ENCODE measurements at regions not wholly inside any gene's neighbourhood (a gene's known extent, or its start where the extent isn't known, plus 50 kb on each side); places are given as distances from the start of the nearest gene placed in this dataset.

- Histone ChIP-seq H3K4me1 (ENCODE audit: control insufficient read depth, insufficient read depth, low read length) (peaks cover 5% of the 10 kb centered on the region), H3K9ac (ENCODE audit: low read length) (no peak overlapping the region), H3K4me3 (ENCODE audit: low read length) (no peak overlapping the region), H3K27me3 (replicated peaks; ENCODE audit: control insufficient read depth, insufficient read depth, low read length) (peaks cover 22% of the 10 kb centered on the region), H3K9me3 (ENCODE audit: control insufficient read depth, low read length) (peaks cover 12% of the 10 kb centered on the region), H3K36me3 (ENCODE audit: control insufficient read depth, insufficient read depth, low read length, severe bottlenecking) (no peaks in the 10 kb centered on the region)
- no peak for DNase-seq (ENCODE audit: low read depth)
Measured at GRCh38 chr3:141814375-141814774, 51.2 kb downstream of the GRK7 start.

DNA sequence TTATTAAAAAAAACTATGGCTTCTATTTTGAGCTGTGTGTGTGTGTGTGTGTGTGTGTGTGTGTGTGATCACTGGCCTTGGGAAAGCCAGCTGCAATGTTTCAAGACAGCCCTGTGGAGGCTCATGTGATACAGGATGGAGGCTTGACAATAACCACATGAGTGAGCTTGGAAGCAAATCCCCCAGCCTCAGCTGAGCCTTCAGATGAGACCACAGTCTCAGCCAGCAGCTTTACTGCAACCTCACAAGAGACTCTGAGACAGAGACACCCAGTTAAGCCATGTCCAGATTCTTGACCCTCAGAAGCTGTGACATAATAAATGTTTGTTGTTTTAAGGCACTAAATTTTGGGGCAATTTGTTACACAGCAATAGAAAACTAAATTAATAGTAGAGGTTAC, 52.5 kb downstream of the GRK7 start:
- DNase-seq (ENCODE audit: low read depth) = no peak
- H3K4me3 ChIP-seq (ENCODE audit: low read length) = no peak overlapping the region
- H3K9ac ChIP-seq (ENCODE audit: low read length) = no peak overlapping the region
- H3K27me3 ChIP-seq (replicated peaks; ENCODE audit: control insufficient read depth, insufficient read depth, low read length) = peaks cover 26% of the 10 kb centered on the region
- peaks cover 12% of the 10 kb centered on the region for H3K9me3 ChIP-seq (ENCODE audit: control insufficient read depth, low read length)
- H3K36me3 ChIP-seq (ENCODE audit: control insufficient read depth, insufficient read depth, low read length, severe bottlenecking) = no peaks in the 10 kb centered on the region
- peaks cover 5% of the 10 kb centered on the region for H3K4me1 ChIP-seq (ENCODE audit: control insufficient read depth, insufficient read depth, low read length)

GRCh38 chr3:141816958-141817357, 53.8 kb downstream of the GRK7 start:
- DNase-seq (ENCODE audit: low read depth) = peak; percentile 57
- Histone ChIP-seq H3K9ac (ENCODE audit: low read length) (no peak overlapping the region), H3K9me3 (ENCODE audit: control insufficient read depth, low read length) (peaks cover 12% of the 10 kb centered on the region), H3K27me3 (replicated peaks; ENCODE audit: control insufficient read depth, insufficient read depth, low read length) (peaks cover 26% of the 10 kb centered on the region), H3K36me3 (ENCODE audit: control insufficient read depth, insufficient read depth, low read length, severe bottlenecking) (no peaks in the 10 kb centered on the region), H3K4me1 (ENCODE audit: control insufficient read depth, insufficient read depth, low read length) (peaks cover 5% of the 10 kb centered on the region), H3K4me3 (ENCODE audit: low read length) (peak overlapping the region; percentile 65)

DNA sequence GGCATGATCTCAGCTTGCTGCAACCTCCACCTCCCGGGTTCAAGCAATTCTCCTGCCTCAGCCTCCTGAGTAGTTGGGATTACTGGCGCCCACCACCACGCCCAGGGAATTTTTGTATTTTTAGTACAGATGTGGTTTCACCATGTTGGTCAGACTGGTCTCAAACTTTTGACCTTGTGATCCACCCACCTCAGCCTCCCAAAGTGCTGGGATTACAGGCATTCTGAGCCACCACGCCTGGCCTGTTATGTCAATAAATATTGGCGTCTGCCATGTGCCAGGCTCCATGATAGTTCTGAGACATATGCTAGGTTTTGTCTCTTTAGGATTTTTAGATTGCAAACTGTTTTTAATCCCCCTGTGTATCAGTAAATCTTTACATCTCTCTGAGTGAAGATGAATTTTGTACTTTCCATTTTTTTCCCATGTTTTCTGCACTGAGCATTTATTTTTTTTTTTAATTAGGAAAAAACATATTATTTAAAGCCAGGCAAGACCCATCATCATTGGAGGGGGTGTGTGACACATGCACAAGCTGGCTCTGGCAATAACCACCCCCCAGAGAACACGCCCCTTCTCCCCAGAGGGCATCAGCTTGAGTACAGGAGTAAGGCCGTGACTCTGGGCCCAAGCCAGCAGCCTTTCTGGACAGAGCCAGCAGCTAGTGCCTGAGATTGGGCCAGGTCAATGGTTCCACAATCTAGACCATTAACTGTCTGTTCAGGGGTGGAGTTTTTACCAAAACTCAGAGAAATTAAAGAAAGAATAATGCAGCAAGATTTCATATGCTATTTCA, 51.0 kb upstream of the ATP1B3 start:
- no peaks in the 10 kb centered on the region for H3K36me3 ChIP-seq (ENCODE audit: control insufficient read depth, insufficient read depth, low read length, severe bottlenecking)
- no peak overlapping the region for H3K4me3 ChIP-seq (ENCODE audit: low read length)
- H3K9me3 ChIP-seq (ENCODE audit: control insufficient read depth, low read length) = no peaks in the 10 kb centered on the region
- H3K4me1 ChIP-seq (ENCODE audit: control insufficient read depth, insufficient read depth, low read length) = peaks cover 9% of the 10 kb centered on the region
- no peak for DNase-seq (ENCODE audit: low read depth)
- H3K9ac ChIP-seq (ENCODE audit: low read length) = no peak overlapping the region
- H3K27me3 ChIP-seq (replicated peaks; ENCODE audit: control insufficient read depth, insufficient read depth, low read length) = peaks cover 10% of the 10 kb centered on the region

All from adipocyte (in vitro differentiated cells).